ENCODE measurements at regions not wholly inside any gene's neighbourhood (a gene's known extent, or its start where the extent isn't known, plus 50 kb on each side); places are given as distances from the start of the nearest gene placed in this dataset.
"Not testable (repeated sequence)": the region's sequence is repeated elsewhere in the genome, so short reads cannot be mapped to it uniquely, and the experiment has no call there.

DNA sequence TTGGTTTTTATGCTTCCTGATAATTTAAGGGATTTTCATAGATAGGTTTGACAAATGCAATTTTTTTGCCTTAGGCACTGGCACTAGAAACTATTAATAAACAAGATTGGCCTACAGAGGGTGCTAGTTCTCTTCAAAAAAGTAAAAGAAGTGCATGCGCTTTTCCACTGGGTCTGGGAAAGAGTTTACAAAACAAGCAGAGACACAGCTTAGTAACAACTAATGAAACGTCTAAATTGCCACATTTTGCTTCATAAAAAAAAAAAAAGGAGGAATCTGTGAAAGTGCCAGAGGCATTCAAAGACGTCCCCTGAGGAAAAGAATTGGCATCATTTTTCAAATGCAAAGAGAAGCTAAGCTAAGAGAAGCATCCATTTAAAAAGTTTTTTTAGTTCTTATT is 58.3 kb upstream of the EEA1 start:
- DNase-seq: peak in 7 of 56 donors; percentile 0 to 28 (median 11)

DNA sequence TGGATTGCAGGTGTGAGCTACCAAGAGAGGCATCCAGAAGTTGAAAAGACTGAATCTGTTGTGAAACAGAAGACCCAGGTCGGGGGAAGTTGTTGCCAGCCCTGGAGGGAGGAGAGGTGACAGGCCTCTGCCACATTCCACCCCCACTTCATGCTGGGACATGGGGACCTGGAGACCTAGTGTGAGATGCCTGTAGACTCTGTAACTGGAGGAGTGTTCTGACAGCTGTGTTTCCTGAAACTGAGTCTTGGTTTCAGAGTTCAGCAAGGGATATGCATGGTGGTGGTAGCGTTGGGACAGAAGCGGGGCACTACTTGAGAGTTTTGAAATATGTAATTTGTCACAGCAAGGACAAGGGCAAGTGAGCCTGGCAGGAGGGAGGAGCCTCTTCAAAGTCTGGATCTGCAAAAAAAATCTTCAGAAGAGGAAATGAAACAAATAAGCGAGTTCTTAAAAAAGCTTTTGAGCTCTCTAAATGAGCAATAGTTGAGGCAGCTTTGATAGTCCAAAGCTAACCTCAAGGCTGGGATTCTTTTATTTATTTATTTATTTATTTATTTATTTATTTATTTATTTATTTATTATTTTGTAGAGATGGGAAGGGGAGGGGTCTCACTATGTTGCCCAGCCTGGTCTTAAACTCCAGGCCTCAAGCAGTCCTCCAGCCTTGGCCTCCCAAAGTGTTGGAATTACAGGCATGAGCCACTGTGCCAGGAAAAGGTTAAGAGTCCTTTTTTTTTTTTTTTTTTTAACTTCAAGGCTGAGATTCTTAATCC is 58.9 kb upstream of the EEA1 start:
- peak in 4 of 56 donors; percentile 1 to 2 (median 1) for DNase-seq

DNA sequence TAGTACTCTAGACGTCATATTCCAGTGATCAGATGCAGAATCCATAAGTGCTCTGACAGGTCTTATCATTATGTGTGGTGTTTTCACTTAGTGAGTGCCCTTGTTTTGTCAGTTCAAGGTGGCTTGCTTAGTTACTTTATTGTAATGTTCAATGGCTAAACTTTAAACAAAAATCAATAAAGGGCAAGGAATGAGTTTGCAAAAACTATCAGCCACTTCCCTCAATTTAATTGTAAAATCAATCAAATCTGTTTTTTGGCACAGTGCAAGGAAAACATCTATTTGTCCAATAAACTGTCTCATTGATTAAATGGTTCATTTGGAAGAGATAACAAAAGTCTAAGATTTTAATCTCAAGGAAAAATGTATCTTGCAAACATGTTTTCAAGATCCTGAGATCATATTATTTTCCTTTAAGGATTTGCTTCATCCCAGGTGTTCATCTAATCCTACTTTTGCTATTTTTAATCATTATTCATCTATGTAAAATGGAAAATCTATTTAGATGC is 59.6 kb upstream of the EEA1 start:
- DNase-seq: no peak

DNA sequence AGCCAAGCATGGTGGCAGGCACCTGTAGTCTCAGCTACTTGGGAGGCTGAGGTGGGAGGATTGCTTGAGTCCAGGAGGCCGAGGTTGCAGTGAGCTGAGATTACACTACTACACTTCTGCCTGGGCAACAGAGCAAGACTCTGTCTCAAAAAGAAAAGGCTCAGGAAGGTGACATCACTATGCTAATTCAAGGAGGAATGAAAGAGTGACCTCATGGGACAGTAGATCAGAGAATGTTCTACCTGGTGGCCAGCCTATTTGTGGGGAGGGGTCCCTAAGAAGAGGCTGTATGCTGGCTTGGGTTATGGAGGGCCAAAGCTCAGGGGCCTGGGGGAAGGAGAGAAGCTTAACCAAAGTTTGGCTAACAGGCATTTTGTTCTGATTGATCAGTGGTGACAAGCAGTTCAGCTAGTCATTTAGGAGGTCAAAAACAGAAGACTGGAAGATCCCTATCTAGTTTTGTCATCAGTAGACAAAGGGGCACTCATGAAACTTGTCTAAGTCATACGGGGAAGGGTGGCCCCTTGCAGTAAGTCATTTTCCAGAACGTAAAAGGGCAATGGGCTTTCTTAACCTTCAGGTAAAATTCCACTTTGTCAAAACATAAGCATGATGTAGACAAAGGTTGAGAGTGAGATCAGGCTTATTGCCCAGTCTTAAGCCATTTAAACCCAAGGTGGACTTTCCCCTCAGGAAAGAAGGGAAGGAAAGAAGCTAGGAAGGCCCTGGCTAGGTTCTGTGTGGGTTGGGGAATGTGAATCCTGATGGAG is 60.8 kb upstream of the EEA1 start:
- DNase-seq: no peak

DNA sequence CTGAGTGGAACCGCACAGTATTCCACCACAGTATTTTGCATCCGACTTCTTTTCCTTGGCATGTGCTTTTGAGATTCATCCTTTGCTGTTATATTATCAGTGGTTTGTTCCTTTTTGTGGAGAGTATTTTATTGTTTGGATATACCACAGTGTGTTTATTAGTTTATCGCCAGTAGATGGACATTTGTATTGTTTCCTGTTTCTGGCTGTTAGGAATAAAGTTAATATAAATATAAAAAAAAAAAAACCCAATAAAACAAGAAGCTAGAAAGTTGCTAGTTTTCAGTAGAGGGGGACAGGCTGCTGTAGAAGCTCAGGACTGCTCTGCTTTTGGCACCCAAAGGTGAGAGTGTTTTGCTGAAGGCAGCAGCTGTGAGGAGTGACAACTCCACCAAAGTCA is 62.0 kb upstream of the EEA1 start:
- no peak for DNase-seq

DNA sequence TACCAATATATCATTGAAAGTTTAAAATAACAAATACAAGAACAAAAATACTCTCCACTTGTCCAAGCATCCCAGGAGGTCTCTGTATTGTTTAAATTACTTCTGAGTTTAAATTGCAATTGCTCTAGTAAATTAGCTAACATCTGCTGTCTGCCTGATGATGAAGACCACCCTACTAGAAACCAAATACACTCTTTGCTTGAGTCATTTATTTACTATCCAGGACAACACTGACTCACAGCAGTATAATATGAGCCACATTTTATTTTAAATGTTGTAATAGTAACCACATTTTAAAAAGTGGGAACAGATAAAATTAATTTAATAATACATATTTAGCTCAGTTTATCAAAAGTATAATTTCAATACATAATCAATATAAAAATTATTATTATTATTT is 62.9 kb upstream of the EEA1 start:
- no peak for DNase-seq

DNA sequence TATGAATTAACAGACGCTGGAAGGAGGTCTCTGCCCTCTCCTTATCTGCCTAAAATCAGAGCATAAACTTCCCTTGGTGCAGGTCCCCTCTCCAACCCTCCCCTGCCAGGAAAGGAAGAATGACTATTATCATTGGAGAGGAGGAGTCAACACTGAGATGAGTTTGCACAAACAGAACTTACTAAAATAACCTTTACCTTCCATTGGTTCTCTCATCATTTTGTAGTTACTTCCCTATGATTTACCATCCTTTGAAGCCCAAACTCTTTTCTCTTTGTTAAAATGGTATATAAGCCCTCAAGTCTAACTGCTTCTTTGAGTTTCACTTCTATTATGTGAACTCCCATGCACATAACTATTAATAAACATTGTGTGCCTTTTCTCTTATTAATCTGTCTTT is 64.2 kb upstream of the EEA1 start:
- no peak for DNase-seq

DNA sequence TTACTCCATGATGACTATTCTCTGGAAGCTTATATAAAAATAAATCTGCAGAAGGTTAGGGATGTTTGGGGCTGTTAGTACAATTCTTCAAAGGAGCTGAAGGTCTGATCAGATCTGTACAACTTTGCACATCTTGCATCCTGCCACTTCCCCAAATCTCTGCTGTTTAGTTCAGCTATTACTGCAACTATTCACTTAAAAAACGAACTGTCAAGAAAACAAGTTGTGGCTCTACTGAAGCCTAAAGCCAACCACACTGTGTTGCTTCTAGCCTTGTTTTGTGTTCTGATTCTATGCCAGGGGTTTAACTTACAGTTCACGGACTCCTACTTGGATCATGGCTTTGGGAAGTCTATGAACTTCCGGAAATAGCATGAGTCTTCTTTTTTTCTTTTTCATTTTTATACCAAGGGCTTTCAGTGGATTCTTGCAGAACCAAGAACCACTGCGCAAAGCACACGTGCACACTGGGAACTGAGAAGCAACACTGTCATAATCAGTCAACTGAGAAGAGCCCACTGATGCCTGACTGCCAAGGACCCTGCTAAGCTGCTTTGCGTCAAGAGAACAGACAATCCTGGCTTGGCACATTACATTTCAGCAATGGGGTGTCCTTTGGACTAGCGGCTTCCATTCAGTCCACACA is 66.3 kb upstream of the EEA1 start:
- no peak for DNase-seq

DNA sequence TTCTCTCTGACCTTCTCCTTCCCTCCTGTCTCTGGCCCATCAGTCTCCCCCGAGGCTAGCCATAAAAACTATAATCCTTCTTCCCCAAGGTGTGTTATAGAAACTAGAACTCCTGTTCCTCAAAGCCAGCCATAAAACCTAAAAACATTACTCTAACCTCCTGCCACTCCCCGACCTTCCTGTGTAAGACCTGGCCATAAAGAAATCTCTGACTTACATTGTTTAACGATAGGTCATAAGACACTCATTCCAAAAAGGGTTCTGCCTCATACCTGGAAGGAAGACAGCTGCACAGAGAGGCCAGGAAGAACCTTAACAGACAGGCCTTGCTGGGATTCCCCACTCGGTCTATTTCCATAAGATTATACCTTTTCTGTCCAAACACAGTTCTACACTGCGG is 70.9 kb upstream of the EEA1 start:
- DNase-seq: no peak

DNA sequence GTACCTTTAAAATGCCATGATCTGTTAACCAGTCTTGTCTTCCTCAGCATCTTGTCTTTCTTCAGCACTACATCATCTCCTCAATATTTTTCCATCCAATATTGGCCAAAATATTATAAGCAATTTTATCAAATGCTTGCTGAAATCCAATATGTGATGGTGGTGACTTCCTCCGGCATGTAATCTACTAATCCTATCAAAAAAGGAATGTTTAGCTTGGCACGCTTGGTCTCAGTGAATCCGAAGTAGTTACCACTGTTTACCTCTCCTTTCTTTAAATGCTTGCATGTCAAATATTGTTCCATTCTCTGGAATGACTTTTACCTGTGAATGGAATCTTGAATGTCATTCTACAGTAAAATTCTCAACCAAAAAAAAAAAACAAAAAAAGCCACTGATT is 72.3 kb upstream of the EEA1 start:
- no peak for DNase-seq

DNA sequence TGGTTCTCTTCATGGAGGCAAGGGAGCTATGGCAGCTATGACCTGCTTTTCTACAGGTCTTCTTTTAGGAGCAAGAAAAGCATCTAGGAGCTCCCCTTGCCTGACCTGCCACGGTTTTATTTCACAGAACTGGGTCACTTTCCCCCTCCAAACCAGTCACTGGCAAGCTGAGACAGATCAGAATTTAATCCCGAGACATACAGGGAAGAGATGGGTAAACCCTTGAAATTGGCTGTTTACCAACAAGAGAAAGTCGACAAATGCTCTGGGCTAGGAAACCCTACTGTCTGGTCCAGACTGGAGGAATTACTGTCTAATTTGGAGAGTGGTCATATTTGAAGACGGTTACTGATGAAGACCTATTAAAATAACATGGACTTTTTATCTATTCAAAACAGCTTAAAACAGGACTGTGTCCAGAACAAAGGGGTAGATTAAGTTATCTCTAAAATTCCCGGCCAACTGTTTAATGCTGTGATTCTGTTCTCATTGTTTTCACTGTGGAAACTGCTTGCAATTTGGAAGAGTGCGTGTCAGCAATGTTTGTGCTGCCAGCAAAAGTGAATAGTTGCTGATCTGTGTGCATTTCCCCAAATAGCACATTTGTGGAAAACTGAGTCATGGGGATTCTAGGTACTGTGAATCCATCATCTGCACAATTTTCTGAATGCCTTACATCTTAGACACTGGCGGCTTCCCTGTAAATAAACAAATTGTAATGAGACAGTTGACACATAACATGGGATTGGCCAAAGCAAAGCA is 73.4 kb upstream of the EEA1 start:
- DNase-seq: no peak

DNA sequence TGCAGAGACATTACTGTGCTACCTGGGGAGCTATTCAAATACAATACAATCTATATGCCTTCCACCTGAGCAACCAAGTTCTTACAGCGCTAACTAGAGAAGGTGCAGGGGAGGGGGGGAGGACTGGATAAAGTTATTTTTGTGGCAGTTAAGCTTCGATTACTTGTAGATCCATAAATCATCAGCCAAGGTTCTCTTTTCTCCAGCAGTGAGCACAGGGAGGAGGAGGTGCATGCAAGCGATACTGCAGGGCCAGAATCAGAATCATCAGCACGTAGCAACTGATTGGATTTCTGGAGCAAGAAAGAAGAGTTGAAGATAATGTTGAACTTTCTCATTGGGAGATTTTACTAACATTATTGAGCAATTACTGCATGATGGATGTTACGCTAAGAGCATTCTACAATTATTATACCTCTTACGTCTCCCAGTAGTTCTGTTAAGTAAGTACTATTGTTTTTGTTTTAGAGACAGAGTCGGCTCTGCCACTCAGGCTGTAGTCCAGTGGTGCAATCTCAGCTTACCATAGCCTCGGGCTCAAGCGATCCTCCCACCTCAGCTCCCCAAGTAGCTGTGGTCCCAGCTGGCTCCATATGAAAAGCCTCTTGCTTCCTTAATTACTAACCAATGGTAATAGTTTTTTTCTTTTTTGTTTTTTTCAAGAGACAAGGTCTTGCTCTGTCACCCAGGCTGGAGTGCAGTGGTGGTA is 74.6 kb upstream of the EEA1 start:
- no peak for DNase-seq

DNA sequence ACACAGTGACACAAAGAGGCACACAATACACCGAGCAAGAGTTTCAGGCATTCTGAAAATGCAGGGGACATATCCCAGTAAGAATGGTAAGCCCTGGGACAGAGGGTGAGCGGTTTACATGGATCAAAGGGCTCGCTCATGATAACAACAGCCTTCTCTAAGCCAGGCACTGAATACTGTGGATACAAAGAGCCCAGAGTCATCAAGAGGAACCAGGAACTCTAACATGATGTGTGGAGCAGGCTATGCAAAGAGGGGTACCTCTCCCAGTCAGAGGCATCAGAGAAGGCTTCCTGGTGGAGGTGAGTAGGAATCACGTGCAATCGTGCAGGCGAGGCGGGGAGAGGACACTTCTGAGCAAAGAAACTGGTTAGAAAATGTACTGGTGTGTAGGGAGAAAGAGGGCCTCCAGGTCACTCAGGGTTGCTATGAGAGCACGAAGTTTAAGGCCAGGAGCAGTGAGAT is 76.9 kb upstream of the EEA1 start:
- no peak for DNase-seq

DNA sequence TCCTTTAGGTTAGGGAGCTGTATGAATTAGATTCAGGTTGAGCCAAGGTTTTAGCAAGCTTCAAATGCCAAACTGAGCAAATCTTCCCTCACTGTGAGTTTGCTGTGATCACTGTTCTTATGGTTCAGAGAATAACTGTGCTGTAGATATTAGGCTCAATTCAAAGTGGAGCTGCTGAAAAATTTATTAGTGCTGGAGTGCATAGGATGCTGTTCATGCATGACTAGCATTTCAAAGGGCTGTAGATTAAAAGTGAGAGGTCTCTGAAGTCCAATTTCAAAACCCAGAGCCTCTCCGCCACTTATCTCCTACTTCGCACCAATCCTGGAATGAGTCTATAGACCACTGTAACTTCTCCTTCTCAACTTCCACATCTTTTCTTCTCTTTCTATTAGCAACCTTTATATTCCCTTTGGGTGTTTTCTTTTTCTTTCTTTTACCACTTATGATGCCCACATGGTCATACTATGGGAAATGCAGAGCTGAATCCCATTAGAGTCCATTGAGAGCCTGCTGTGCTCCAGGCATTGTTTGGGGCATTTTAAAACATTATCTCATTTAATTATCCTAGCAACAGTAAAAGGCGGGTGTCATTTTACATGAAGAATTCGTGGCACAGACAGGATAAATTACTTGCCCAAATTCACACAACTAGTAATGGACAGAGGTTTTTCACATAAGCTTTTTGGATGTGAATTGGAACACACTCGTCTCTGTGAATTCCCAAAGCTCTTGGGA is 77.5 kb upstream of the EEA1 start:
- no peak for DNase-seq

DNA sequence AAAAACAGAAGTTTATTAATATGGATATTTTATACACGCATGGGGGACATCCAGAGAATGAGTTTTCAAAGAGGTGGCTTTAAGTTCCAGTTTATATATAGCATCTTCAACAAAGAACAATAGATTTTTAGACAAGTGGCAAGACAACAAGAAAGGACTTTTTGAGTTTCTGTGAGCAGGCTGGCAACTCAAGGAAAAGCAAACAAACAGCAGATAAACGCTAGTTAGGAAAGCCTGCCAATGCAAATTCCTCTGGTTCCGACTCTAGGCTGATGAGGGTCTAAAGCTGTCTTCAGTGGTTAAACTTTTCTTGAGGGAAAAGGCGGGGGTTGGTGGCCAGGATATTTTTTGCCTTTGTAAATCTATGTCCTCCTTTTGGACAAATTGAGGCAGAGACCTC is 78.4 kb upstream of the EEA1 start:
- DNase-seq: no peak

DNA sequence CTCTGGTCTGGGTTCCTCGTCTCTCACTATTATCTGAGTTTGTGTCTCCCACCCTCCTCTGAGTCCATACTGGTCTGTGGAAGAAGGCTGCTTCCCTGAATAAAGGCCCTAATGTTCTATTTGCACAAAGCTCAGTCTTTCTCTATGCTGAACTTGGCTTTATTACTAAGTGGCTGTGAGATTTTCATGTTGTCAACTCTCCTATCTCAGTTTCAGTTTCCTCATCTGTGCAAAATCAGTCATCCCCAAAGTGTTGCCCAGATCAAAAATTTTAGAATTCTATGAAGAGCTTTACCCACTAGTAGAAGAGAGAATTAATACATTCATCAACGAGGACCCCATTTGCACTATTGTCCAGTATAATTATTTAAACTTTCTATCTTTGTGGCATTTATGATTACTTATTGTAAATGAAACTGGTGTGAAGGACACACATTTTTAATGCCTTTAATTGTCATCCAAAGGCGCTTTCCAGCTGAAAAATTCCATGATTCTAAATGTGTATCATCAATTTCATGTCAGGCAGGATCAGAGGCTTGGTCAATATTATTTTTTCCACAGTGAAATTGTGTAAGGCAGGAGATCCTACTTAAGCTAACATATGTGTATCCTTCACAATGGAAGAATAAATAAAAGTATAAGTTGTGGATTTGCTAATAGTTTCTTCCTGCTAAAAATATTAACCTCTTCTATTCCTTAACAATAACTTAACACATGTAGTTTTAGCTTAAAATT is 79.1 kb upstream of the EEA1 start:
- no peak for DNase-seq

DNA sequence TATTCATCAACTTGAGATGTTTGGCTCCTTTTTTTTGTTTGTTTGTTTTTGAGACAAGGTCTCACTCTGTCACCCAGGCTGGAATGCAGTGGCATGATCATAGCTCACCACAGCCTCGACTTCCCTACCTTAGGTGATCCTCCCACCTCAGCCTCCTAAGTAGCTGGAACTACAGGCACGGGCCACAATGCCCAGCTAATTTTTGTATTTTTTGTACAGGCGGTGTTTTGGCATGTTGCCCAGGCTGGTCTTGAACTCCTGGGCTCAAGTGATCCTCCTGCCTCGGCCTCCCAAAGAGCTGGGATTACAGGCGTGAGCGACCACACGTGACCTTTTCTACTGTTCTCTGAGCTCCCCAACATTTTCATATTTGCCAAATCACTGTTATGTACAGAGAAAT is 79.8 kb upstream of the EEA1 start:
- not testable (repeated sequence) for DNase-seq

DNA sequence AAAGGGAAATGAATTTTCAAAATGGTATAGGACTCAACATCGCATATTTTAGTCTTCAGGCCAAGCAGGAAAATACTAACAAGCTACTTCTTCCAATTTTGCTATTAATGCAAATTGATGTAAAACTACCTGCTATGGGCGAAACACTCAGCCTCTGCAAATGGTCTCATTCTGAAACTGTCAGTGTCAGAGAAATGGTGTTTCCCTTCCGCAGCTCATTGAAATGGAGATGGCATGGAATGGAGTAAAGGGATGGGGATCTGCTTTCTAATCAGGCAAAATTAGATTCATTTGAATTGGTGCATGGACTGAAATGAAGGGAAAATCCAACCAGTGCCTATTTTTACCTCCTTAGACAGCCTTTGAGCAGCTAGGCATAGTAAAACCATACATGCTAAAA is 80.4 kb upstream of the EEA1 start:
- DNase-seq: no peak

DNA sequence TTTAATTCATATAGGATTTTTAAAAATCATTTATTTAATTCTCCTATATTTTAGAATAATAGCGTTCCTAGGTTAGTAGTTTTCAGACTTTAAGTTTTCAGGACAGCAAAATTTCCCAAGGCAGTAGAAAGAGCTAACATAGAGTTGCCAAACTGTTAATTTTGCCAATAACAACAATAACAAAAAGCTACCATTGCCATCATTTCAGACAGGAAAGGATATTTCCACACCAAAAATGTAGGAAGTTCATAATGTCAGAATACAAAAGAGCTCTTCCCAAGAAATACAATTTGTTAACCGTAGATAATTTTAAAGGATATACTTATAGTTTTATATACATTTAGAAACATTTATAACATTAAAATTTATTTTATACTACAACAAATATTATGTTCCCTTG is 81.4 kb upstream of the EEA1 start:
- no peak for DNase-seq

Measured in nucleus accumbens (tissue), 56 donors.